Uterus (tissue), 3 donors: ENCODE measurements at regions not wholly inside any gene's neighbourhood (a gene's known extent, or its start where the extent isn't known, plus 50 kb on each side); places are given as distances from the start of the nearest gene placed in this dataset.

Experiments used
- DNase-seq, 2 donors: peaks; one replicate each; pipeline ENCODE4 v3.0.0-alpha.2; 2019 to 2020
- H3K27ac ChIP-seq, 2 donors: fragments of 200-600 bp; sonication (generic); 1 replicate in 1 of 2; 2 replicates in 1 of 2; pipeline ENCODE4 v1.5.1; 2016 to 2018
- H3K27me3 ChIP-seq, 2 donors: fragments of 200-600 bp; sonication (generic); one replicate each; pipeline ENCODE4 v1.5.1; 2018 to 2019; ENCODE audit warnings: control low read depth in 1 of 2
- H3K36me3 ChIP-seq, 2 donors: fragments of 200-600 bp; sonication (generic); one replicate each; pipeline ENCODE4 v1.5.1; 2019; ENCODE audit warnings: control low read depth in 1 of 2
- H3K4me1 ChIP-seq, 2 donors: fragments of 200-600 bp; sonication (generic); one replicate each; pipeline ENCODE4 v1.5.1; 2018 to 2019; ENCODE audit warnings: control low read depth in 1 of 2
- H3K4me3 ChIP-seq, 2 donors: fragments of 200-600 bp; sonication (generic); 1 replicate in 1 of 2; 2 replicates in 1 of 2; pipeline ENCODE4 v1.5.1; 2018 to 2019; ENCODE audit warnings: mild to moderate bottlenecking in 1 of 2
- H3K9me3 ChIP-seq, 2 donors: fragments of 200-600 bp; sonication (generic); one replicate each; pipeline ENCODE4 v1.5.1; 2019; ENCODE audit warnings: control low read depth in 1 of 2
- CTCF ChIP-seq, 4 experiments: fragments of 200-600 bp in 2 of 4; fragments of 450-650 bp in 2 of 4; sonication (generic) in 2 of 4; IDR thresholded peaks; one replicate each; pipeline ENCODE4 v1.5.1; 2016 to 2019; ENCODE audit warnings: antibody characterized with exemption in 4 of 4, mild to moderate bottlenecking in 2 of 4, moderate library complexity in 1 of 4
- POLR2A ChIP-seq, 2 donors: fragments of 450-650 bp; IDR thresholded peaks; one replicate each; pipeline ENCODE4 v1.6.1; 2016; ENCODE audit warnings: antibody characterized with exemption in 2 of 2, mild to moderate bottlenecking in 1 of 2, moderate library complexity in 1 of 2
- intact Hi-C: fragments of 100-400 bp; cut with DNase I; formaldehyde crosslinking; loops from one replicate; pipeline ENCODE4 v1.15.1; 2023; ENCODE audit warnings: low total_unique reads
- donor health status: DM: yes; HTN: yes; CAD: no.

- no peaks in the 10 kb centered on the region for H3K9me3 ChIP-seq
- no peaks in the 10 kb centered on the region for H3K36me3 ChIP-seq
- no peak overlapping the region for H3K4me3 ChIP-seq
- DNase-seq = no peak
- TF ChIP-seq CTCF (IDR thresholded peaks at IDR 0.05) (no peak), POLR2A (IDR thresholded peaks at IDR 0.05) (no peak)
- H3K4me1 ChIP-seq = no peaks in the 10 kb centered on the region
- no peak overlapping the region for H3K27ac ChIP-seq
- intact Hi-C loops = no loop called here
- no peaks in the 10 kb centered on the region for H3K27me3 ChIP-seq
Observed at GRCh38 chr7:57367171-57367570, 82.8 kb upstream of the ZNF716 start.

DNA sequence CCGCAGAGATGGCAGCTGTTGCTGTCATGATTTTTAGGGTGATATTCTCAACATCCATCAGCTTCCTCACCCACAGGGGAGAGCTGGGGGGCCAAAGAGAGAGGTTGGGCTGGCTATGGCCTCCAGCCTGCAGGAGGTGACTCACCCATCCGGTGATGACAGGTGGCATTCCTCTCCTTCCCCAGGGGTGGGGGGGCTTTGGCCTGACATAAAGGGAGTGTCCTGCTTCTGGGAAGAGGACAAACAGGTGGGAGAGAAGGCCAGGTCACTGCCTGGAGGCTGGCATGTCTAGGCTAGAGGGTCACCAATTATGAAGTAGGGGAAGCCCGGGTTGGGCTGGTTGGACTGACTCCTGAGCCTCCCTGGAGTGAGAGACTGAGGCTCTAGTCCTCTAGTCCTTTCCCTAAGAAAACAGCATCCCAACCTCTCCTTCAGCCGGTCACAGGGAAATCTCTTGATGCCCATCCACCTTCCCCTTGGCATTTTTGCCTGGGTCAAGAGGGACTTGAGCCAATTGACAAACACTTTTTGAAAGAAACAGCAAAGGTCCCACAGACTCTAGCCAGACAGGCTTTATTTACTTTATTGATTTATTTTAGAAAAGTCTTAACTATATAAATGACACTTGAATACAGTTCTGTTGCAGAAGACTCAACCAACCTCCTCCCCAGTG lies 79.8 kb upstream of the ZNF716 start:
- intact Hi-C loops = no loop called here
- H3K9me3 ChIP-seq = no peaks in the 10 kb centered on the region
- no peak overlapping the region for H3K27ac ChIP-seq
- no peaks in the 10 kb centered on the region for H3K36me3 ChIP-seq
- no peak overlapping the region for H3K4me3 ChIP-seq
- DNase-seq = no peak
- TF ChIP-seq CTCF (IDR thresholded peaks at IDR 0.05) (no peak), POLR2A (IDR thresholded peaks at IDR 0.05) (no peak)
- no peaks in the 10 kb centered on the region for H3K4me1 ChIP-seq
- no peaks in the 10 kb centered on the region for H3K27me3 ChIP-seq

- H3K9me3 ChIP-seq = no peaks in the 10 kb centered on the region
- intact Hi-C loops = no loop called here
- no peaks in the 10 kb centered on the region for H3K27me3 ChIP-seq
- no peak for DNase-seq
- TF ChIP-seq POLR2A (IDR thresholded peaks at IDR 0.05) (no peak), CTCF (IDR thresholded peaks at IDR 0.05) (no peak)
- H3K4me3 ChIP-seq = no peak overlapping the region
- H3K4me1 ChIP-seq = no peaks in the 10 kb centered on the region
- H3K36me3 ChIP-seq = no peaks in the 10 kb centered on the region
- H3K27ac ChIP-seq = no peak overlapping the region
Observed at GRCh38 chr7:57370739-57371098, 79.3 kb upstream of the ZNF716 start.

DNA sequence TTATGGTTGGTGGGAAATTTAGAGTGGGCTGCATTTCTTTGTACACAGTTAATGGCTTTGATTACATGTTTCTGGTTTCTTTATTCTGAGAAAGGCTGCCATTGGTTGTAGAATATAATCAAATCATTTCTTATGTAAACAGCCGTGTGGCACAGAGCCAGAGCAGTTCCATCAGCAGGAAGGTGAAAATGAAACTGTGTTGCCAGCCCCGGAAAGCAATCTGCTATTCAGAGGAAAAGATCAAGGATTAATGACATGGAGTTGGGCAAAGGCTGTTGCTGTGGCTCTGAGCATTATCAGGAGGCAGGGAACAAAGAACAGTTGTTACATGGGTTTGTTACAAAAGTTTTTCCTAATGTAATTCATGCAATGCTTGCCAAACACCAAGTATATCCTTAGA lies 74.2 kb upstream of the ZNF716 start:
- Histone ChIP-seq H3K4me3 (no peak overlapping the region), H3K4me1 (no peaks in the 10 kb centered on the region), H3K27me3 (no peaks in the 10 kb centered on the region), H3K27ac (no peak overlapping the region), H3K9me3 (no peaks in the 10 kb centered on the region), H3K36me3 (no peaks in the 10 kb centered on the region)
- intact Hi-C loops = no loop called here
- TF ChIP-seq CTCF (IDR thresholded peaks at IDR 0.05) (no peak), POLR2A (IDR thresholded peaks at IDR 0.05) (no peak)
- no peak for DNase-seq

DNA sequence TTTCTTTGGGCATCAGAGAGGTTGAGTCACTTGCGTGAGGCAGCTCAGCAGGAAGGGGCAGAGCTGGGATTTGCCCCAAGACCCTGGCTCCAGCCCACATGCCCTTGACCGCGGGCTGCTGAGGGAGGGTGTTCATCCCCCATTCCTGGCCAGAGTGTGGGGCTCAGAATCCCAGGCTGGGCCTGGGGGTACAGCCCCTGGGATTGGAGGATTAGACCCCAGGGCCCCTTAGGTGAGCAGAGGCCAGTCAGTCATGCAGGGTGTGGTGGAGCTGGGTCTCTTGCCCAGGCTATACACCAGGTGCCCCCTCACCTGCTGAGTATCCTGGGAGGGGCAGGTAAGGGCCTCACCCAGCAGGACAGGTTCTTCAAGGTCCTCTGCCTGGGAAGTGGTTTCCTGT lies 68.4 kb upstream of the ZNF716 start:
- Histone ChIP-seq H3K4me3 (no peak overlapping the region), H3K4me1 (no peaks in the 10 kb centered on the region), H3K27ac (no peak overlapping the region), H3K36me3 (no peaks in the 10 kb centered on the region), H3K27me3 (no peaks in the 10 kb centered on the region), H3K9me3 (no peaks in the 10 kb centered on the region)
- TF ChIP-seq POLR2A (IDR thresholded peaks at IDR 0.05) = no peak
- TF ChIP-seq CTCF (IDR thresholded peaks at IDR 0.05) = no peak
- no peak for DNase-seq
- intact Hi-C loops = no loop called here
